Umbilical cord (tissue), 1 donor: ENCODE measurements at regions not wholly inside any gene's neighbourhood (a gene's known extent, or its start where the extent isn't known, plus 50 kb on each side); places are given as distances from the start of the nearest gene placed in this dataset.

Experiments
- DNase-seq: peaks from one replicate; pipeline ENCODE4 v3.0.0-alpha.2; 2015; ENCODE audit warnings: low spot score

DNA sequence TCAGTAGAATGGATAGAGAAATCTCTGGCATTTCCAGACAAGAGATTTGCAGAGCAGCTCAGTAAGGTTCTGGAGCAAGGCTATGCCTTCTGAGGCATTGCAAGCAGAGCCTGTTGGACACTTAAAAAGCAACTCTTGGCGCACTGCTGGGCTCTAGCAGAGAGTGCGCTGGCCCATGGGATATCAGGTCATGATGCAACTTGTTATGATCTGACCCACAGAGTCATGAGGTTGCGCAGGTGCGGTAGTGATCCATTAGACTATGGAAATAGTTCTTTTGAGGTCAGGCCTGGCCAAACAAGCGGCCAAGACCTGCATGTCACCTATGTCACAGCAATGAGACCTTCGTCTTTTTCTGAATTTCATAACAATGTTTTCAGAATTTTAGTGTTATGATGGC is 168.6 kb downstream of the TMTC3 start:
- DNase-seq, result no peak

- DNase-seq, result no peak
Observed at GRCh38 chr12:88313554-88313953, 171.4 kb downstream of the TMTC3 start.

DNA sequence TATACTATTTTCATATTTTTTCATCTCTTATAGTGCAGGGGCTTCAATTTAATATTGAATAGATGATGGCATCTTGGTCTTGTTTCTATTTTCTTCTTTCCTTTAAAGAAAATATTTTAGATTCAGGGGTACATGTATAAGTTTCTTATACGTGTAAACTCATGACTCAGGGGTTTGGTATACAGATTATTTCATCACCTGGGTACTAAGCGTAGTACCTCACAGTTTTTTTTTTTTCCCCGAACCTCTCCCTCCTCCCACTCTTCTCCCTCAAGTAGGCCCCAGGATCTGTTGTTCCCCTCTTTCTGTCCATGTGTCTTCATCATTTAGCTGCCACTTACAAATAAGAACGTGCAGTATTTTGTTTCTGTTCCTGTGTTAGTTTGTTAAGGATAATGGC is 172.6 kb downstream of the TMTC3 start:
- no peak for DNase-seq

GRCh38 chr12:88318726-88319125 is 176.6 kb downstream of the TMTC3 start:
- DNase-seq, result peak; percentile 24

DNA sequence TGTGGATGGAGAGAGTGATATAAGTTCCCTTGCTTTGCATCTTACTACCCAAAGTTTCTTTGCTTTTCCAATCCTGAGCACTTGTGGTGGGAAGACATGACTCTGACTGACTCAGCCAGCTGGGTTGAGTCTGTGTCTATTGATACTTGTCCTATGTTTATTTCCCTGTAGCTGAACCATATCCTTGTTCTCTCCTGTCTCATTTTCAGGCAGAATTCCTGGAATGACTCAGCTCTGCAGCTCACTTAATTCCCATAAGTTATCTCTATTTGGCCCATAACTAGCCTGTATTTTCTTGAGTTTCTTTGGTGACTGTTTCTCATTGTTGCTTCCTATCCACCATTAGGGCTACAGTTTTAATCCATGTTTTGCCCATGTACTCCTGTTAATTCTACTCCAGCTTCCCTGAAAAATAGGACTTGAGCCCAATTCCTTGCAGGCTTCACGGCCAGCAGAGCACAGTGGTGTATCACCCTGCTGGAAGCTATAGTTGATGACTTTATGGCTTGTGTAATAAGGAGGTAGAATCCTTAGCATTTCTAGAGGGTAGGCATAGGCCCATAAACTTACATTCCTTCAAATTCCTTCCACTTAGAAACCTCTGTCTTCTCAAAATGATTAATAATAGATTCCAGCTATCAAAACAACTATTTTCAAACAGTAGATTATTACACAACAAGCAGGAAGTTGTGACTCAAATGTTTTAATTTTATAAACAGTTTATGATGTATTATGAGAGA is 183.1 kb downstream of the TMTC3 start:
- peak; percentile 56 for DNase-seq

GRCh38 chr12:88325816-88326189 is 183.7 kb downstream of the TMTC3 start:
- peak; percentile 62 for DNase-seq

- DNase-seq, result peak; percentile 58
Observed at GRCh38 chr12:88327276-88327675, 185.2 kb downstream of the TMTC3 start.

DNA sequence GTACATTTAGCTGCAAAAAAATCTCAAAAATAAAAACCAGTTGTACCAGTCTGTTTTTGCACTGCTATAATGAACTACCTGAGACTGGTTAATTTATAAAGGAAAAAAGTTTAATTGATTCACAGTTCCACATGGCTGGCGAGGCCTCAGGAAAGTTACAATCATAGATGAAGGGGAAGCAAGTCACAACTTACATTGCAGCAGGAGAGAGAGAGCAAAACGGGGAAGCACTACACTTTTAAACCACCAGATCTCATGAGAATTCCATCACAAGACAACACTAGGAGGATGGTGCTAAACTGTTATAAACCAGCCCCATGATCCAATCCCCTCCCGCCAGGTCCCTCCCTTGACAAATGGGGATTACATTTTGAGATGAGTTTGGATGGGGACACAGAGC is 186.0 kb downstream of the TMTC3 start:
- peak; percentile 66 for DNase-seq

DNA sequence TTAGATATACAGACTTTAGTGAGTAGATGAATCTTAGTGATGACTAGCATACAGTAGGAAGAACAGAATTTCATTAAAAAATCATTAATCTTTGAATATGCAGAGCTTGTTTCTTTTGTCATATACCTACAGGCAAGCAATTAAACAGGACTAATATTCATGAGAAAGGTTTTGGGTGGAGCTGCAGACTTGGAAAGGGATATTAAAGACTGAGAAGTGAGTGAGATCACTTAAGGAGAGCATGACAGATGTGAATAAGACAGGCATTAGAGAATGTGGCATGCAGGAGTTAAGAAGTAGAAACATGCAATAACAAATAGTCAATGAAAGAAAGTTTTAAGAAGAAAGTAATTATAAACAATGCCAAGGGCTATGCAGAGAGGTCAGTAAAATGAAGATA is 187.7 kb downstream of the TMTC3 start:
- DNase-seq, result no peak

DNA sequence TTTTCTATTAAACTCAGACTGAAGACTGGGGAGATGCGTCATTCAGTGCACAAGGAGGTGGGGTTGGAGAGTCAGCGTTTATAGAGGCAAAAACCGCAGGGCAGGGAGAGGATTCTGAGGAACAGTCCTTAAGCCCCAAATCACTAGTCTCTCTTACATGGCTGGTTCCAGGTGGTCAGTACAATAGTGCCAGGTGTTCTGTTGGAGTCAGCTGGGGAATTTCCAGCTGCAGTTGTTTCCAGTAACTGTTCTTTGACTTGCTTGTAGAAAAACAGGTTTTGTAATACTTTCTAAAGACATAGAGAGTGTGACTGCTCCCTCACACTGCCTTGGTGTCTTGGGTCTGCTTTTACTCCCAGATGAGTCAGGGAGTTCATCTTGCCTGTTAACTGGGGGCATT is 192.2 kb downstream of the TMTC3 start:
- peak; percentile 29 for DNase-seq

DNA sequence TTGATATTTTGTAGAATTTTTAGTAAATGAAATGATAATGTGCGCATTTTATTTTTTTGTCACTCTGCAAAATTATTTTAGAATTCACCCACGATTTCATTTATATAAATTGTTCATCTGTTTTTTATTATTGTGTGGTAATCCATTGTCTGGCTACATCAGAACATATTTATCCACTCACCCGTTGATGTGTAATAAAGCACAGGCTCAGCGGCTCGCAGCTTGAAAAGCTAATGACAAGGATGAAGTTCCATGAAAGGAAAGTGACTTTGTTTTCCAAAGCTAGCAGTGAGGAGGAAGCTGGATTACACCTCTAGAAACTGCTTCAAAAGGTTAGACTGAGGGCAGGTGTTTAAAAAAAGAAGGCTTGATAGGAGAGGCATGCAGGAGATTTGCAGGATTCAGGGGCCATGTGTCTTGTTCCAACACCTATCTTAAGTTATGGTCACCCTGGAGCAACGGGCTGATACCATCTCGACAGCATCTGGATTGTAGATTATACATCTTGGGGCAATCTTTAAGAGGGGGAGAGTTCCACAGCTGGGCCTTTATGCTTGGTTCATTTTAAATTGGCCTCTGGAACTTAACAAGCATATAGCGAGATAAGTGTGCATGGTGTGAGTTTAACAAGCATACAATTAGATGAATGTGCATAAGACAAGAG is 194.1 kb downstream of the TMTC3 start:
- DNase-seq, result no peak

DNA sequence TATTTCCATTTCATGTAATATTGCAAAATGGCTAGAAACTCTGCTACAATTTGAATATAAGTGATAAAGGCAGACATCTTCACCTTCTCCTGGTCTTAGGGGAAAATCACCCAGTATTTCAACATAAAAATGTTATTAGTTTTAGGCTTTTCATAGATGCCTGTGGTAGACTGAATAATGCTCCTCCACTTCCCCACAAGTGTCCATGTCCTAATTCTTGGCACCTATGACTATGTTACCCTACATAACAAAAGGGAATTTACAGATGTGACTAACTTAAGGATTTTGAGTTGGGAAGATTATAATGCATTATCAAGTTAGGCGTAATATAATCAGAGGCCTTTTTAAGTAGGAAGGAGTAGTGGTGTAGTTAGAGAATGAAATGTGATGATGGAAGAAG is 196.4 kb downstream of the TMTC3 start:
- DNase-seq, result no peak

DNA sequence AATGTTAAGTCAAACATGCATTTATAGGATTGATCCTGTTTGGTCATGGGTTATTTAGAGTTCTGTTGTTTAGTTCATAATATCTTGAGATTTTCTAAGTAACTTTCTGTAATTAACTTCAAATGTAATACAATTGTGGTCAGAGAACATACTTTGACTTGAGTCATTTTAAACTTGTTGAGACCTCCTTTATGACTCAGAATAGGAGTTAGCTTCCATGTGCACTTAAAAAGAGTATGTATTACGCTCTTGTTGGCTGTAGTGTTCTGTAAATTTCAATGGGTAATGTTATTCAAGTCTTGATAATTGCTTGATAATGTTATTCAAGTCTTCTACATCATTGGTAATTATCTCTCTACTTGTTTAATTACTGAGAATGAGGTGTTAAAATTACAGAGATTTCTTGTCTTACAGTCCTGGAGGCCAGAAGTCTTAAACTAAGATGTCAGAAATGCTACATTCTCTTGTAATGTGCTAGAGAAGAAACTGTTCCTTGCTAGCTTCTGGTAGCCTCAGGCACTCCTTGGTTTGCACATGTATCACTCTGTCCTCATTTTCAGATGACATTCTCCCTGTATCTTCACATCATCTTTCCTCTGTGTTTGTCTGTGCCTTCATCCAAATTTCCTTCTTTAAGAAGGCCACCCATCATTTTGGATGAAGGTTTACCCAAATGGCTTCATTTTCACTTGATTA is 197.3 kb downstream of the TMTC3 start:
- no peak for DNase-seq

DNA sequence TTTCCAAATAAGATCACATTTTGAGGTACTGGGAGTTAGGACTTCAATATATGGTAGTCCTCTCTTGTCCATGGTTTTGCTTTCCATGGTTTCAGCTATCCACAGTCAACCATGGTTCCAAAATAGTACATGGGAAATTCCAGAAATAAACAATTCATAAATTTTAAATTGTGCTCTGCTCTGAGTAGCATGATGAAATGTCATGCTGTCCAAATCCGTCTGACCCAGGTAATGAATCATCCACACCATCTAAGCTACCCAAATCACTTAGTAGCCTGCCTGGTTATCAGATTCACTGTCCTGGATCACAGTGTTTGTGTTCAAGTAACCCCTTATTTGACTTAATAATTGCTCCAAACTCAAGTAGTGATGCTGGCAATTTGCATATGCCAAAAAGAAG is 197.9 kb downstream of the TMTC3 start:
- no peak for DNase-seq

GRCh38 chr12:88342251-88342806 is 200.2 kb downstream of the TMTC3 start:
- peak; percentile 71 for DNase-seq

GRCh38 chr12:88351146-88351545 is 209.0 kb downstream of the TMTC3 start:
- DNase-seq, result no peak

DNA sequence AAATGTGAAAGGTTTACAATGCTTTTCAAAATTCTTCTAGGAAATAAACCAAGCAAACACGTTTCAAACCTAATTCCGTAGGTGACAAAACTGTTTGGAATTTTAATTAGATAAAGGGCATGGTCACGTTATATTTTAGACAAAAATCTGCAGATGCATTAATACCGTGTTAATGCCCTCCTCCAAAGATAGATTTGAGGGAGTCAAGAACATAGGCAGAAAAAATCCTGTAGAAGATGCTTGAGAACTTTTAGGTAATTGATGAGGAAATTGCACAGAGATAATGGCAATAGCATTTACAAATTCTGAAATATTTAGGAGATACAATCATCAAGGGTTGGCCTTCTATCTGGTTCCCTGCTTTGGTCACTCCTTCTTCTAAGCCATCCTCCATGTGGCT is 212.6 kb downstream of the TMTC3 start:
- no peak for DNase-seq

DNA sequence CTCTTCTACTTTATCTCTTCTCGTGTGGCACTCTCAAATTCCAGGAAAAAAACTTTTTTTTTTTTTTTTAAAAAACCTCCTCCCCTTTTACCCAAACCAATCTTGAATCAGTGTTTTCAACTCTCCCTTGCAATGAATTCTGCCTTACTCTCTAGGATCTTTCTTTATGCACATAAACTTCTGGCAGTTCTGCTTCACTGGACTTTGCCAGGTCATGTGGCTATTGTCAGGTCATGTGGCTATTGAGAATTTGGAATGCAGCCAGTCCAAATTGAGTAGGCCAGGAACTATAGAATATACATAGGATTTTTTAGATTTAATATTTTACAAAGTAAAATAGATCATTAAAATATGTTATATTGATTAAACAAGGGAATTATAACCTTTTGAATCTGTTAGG is 218.2 kb downstream of the TMTC3 start:
- no peak for DNase-seq

- no peak for DNase-seq
Observed at GRCh38 chr12:88361493-88361892, 218.8 kb downstream of the KITLG start.

DNA sequence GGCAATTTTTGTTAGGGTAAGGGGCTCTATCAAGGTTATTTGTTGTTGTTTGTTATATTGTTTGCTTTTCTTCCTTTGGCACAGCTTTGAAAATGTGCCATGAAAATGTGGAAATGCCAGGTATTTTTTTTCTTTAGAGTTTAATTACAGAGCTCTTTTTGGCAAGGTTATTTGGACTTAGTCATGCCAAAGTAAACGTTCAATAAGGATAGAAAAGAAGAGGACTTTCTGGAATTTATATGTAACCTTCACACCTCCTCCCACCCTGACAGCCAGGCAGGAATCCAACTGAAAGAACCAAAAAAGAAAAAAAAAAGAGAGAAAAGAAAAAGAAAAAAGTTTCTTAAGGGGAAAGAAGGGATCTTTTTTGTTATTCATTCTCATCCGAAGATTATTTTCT is 217.8 kb downstream of the KITLG start:
- no peak for DNase-seq

DNA sequence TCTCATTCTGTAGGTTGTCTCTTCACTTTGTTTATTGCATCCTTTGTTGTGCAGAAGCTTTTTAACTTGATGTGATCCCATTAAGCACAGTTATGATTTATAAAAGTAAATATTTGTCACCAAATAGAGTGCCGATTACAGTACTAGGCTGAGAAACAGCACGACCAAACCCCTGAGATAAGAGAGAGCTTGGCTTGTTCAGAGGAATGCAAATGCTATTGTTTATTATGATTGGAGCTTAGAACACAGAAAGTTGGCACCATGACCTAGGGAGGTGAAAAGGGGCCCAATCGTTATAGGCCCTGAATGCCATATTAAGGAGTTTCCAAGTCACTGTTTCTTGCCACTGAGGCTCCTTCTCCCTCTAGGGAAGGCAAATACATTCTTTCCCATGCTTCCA is 214.9 kb downstream of the KITLG start:
- no peak for DNase-seq

DNA sequence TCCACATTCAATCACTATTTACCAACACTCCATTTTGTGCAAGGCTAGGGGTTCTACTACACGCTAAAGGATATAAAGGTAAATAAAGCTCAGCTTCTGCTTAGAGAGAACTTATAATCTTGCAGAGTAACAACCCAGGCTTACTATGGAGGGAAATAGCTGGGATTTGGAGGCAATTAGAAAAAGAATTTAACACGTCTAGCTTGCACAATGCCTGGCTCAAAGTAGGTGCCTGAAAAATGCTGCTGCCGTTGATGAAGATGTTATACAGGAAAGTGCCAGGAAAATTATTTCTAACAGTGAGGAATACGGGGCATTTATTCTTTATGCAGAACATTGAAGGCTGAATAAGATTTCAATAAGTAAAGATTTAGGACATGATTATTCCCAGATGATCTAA is 214.2 kb downstream of the KITLG start:
- DNase-seq, result no peak

- no peak for DNase-seq
Observed at GRCh38 chr12:88367231-88367630, 213.0 kb downstream of the KITLG start.
